ENCODE measurements at regions not wholly inside any gene's neighbourhood (a gene's known extent, or its start where the extent isn't known, plus 50 kb on each side); places are given as distances from the start of the nearest gene placed in this dataset.

GRCh38 chr2:11055679-11056215 is 99.5 kb upstream of the SLC66A3 start:
- no peaks in the 10 kb centered on the region for H4K20me1 ChIP-seq (replicated peaks; ENCODE audit: control insufficient read depth, extremely low read depth, insufficient read depth, low read length)
- H3K27me3 ChIP-seq (ENCODE audit: control insufficient read depth in 2 of 2, insufficient read depth in 2 of 2, low read length in 2 of 2), result peaks cover 2 to 26% of the 10 kb centered on the region in 2 experiments
- no peaks in the 10 kb centered on the region for H3K4me1 ChIP-seq (ENCODE audit: control insufficient read depth, extremely low read depth, insufficient read depth, low read length)
- H3K4me2 ChIP-seq (ENCODE audit: insufficient read depth, low read length), result no peak overlapping the region
- no peaks in the 10 kb centered on the region for H3K9me1 ChIP-seq (replicated peaks; ENCODE audit: control insufficient read depth, extremely low read depth, insufficient read depth, low read length)
- no peak overlapping the region for H3K4me3 ChIP-seq (replicated peaks in 1 of 3; ENCODE audit: insufficient read depth in 1 of 3, low read depth in 1 of 3, low read length in 3 of 3)
- CTCF ChIA-PET, result interaction anchor here (1.7 kb wide), 1 partner anchor 223 kb away, joined by 5 read pairs; no protein-coding TSS in a partner anchor
- DNase-seq (ENCODE audit: low read depth, low spot score) (no peak), FAIRE-seq (no peak)
- POLR2A ChIA-PET, result no interaction called here
- H2AFZ ChIP-seq (ENCODE audit: low read depth, low read length), result no peak overlapping the region
- no peaks in the 10 kb centered on the region for H3K9me3 ChIP-seq (replicated peaks; ENCODE audit: control insufficient read depth, insufficient read depth, low read length)
- no TSS peak for BruUV-seq (replicated peaks)
- no peak overlapping the region for H3K9ac ChIP-seq (replicated peaks; ENCODE audit: extremely low read depth, insufficient read depth, low read length)
- no peaks in the 10 kb centered on the region for H3K36me3 ChIP-seq (ENCODE audit: control insufficient read depth in 2 of 2, extremely low read depth in 1 of 2, insufficient read depth in 2 of 2, low read length in 2 of 2)
- H3K27ac ChIP-seq (ENCODE audit: insufficient read depth, low read depth, low read length), result no peak overlapping the region
- H3K79me2 ChIP-seq (ENCODE audit: control insufficient read depth, insufficient read depth, low read length), result no peaks in the 10 kb centered on the region
- intact Hi-C loops (cut with micrococcal nuclease), result no loop called here
- TF ChIP-seq MYC (IDR thresholded peaks at IDR 0.05; ENCODE audit: low read depth, low read length) (no peak), JUN (IDR thresholded peaks at IDR 0.05; ENCODE audit: borderline replicate concordance, insufficient read depth, insufficient read length, low read depth) (no peak), CTCF (IDR thresholded peaks at IDR 0.05; ENCODE audit: extremely low read depth in 1 of 2, insufficient read depth in 1 of 2, low read depth in 1 of 2, low read length in 2 of 2) (no peak), POLR2A (IDR thresholded peaks at IDR 0.05; ENCODE audit: low read depth, low read length) (no peak), MAX (IDR thresholded peaks at IDR 0.05; ENCODE audit: insufficient read depth, insufficient read length) (no peak), FOS (IDR thresholded peaks at IDR 0.05; ENCODE audit: borderline replicate concordance, insufficient read depth, low read length) (no peak), GATA2 (IDR thresholded peaks at IDR 0.05; ENCODE audit: insufficient read depth, insufficient read length, low read depth, low read length) (no peak), EZH2 (IDR thresholded peaks at IDR 0.05; ENCODE audit: borderline replicate concordance, low read depth, low read length, severe bottlenecking) (no peak), POLR2AphosphoS5 (IDR thresholded peaks at IDR 0.05; ENCODE audit: insufficient read depth, low read depth, low read length) (no peak)
- dilution Hi-C loops (cut with MboI; ENCODE audit: extremely low pct_ligation_motif_present, low sequenced_read_pairs), result no loop called here
